Loucy (cell line): ENCODE measurements at regions not wholly inside any gene's neighbourhood (a gene's known extent, or its start where the extent isn't known, plus 50 kb on each side); places are given as distances from the start of the nearest gene placed in this dataset.

ENCODE experiments used
- EZH2phosphoT487 ChIP-seq: fragments of 200-600 bp; IDR thresholded peaks from 2 replicates; pipeline ENCODE4 v1.6.1; 2018; ENCODE audit warnings: antibody characterized with exemption, mild to moderate bottlenecking, moderate library complexity, borderline replicate concordance
- TF ChIP-seq, protein P1 (sequence below): fragments of 200-600 bp; sonication (generic); conservative IDR thresholded peaks from 2 replicates; pipeline ENCODE4 v1.5.1; 2014; ENCODE audit warnings: mild to moderate bottlenecking, antibody characterized with exemption, low read length

DNA sequence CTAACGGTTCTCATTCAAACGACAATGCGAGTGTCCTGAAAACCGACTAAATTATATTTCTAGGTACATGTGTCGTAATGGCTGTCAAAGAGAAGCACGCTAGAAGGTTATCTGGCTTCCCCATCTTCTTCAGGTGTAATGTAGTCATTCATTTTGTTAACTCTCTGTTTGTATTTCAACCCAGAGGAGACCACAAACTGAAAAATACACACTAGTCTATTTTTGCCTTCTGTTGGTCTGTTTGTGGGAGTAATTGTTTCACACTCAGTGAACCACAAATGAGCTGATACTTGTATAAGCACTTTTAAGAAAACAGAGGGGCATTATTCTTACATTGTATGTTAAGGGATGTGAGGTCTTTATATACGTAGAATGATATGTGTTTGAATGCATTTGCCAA is 305.9 kb downstream of the GATA3 start:
- TF ChIP-seq, protein P1, sequence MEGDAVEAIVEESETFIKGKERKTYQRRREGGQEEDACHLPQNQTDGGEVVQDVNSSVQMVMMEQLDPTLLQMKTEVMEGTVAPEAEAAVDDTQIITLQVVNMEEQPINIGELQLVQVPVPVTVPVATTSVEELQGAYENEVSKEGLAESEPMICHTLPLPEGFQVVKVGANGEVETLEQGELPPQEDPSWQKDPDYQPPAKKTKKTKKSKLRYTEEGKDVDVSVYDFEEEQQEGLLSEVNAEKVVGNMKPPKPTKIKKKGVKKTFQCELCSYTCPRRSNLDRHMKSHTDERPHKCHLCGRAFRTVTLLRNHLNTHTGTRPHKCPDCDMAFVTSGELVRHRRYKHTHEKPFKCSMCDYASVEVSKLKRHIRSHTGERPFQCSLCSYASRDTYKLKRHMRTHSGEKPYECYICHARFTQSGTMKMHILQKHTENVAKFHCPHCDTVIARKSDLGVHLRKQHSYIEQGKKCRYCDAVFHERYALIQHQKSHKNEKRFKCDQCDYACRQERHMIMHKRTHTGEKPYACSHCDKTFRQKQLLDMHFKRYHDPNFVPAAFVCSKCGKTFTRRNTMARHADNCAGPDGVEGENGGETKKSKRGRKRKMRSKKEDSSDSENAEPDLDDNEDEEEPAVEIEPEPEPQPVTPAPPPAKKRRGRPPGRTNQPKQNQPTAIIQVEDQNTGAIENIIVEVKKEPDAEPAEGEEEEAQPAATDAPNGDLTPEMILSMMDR = no peak
- no peak for TF ChIP-seq EZH2phosphoT487
